ENCODE measurements at regions not wholly inside any gene's neighbourhood (a gene's known extent, or its start where the extent isn't known, plus 50 kb on each side); places are given as distances from the start of the nearest gene placed in this dataset.

- Histone ChIP-seq H3K27me3 (no peaks in the 10 kb centered on the region), H3K36me3 (no peaks in the 10 kb centered on the region), H3K9me3 (no peaks in the 10 kb centered on the region), H3K4me1 (no peaks in the 10 kb centered on the region), H3K27ac (no peak overlapping the region), H3K4me3 (no peak overlapping the region)
- DNase-seq = no peak
- ATAC-seq = no peak
- TF ChIP-seq CTCF (IDR thresholded peaks at IDR 0.05 in 4 of 5, conservative IDR thresholded peaks at IDR 0.05 in 1 of 5) = no peak
- TF ChIP-seq POLR2A (IDR thresholded peaks at IDR 0.05) = no peak
- intact Hi-C loops (cut with DNase I; ENCODE audit: low total_unique reads) (no loop called here), in situ Hi-C loops (cut with MboI; ENCODE audit: low sequenced_read_pairs in 4 of 4) (no loop called here)
These were observed 64.9 kb upstream of the NPY2R start for GRCh38 chr4:155143512-155143911.

Measured in gastrocnemius medialis (tissue), 4 donors.